ENCODE measurements at regions not wholly inside any gene's neighbourhood (a gene's known extent, or its start where the extent isn't known, plus 50 kb on each side); places are given as distances from the start of the nearest gene placed in this dataset.

- Histone ChIP-seq H3K27ac (no peak overlapping the region), H3K27me3 (replicated peaks) (no peaks in the 10 kb centered on the region), H3K36me3 (replicated peaks) (no peaks in the 10 kb centered on the region), H3K4me3 (ENCODE audit: low read depth, low read length) (no peak overlapping the region)
- no peak for DNase-seq
- no peak for TF ChIP-seq CTCF (IDR thresholded peaks at IDR 0.05; ENCODE audit: low read depth, low read length, missing control alignments)
- in situ Hi-C loops (cut with HindIII; ENCODE audit: low pct_ligation_motif_present, low sequenced_read_pairs), result no loop called here
These were observed 642.1 kb upstream of the NRSN1 start for GRCh38 chr6:23483896-23484295.

- DNase-seq, result no peak
- Histone ChIP-seq H3K4me3 (ENCODE audit: low read depth, low read length) (no peak overlapping the region), H3K27me3 (replicated peaks) (no peaks in the 10 kb centered on the region), H3K27ac (no peak overlapping the region), H3K36me3 (replicated peaks) (no peaks in the 10 kb centered on the region)
- no peak for TF ChIP-seq CTCF (IDR thresholded peaks at IDR 0.05; ENCODE audit: low read depth, low read length, missing control alignments)
- in situ Hi-C loops (cut with HindIII; ENCODE audit: low pct_ligation_motif_present, low sequenced_read_pairs), result no loop called here
These were observed 631.6 kb upstream of the NRSN1 start for GRCh38 chr6:23494367-23494766.

- Histone ChIP-seq H3K4me3 (ENCODE audit: low read depth, low read length) (no peak overlapping the region), H3K27me3 (replicated peaks) (no peaks in the 10 kb centered on the region), H3K27ac (no peak overlapping the region), H3K36me3 (replicated peaks) (no peaks in the 10 kb centered on the region)
- no peak for TF ChIP-seq CTCF (IDR thresholded peaks at IDR 0.05; ENCODE audit: low read depth, low read length, missing control alignments)
- in situ Hi-C loops (cut with HindIII; ENCODE audit: low pct_ligation_motif_present, low sequenced_read_pairs), result no loop called here
- DNase-seq, result peak; percentile 54
These were observed 628.0 kb upstream of the NRSN1 start for GRCh38 chr6:23498013-23498412.

- no peak overlapping the region for H3K4me3 ChIP-seq (ENCODE audit: low read depth, low read length)
- TF ChIP-seq CTCF (IDR thresholded peaks at IDR 0.05; ENCODE audit: low read depth, low read length, missing control alignments), result no peak
- no peak overlapping the region for H3K27ac ChIP-seq
- H3K27me3 ChIP-seq (replicated peaks), result no peaks in the 10 kb centered on the region
- DNase-seq, result no peak
- in situ Hi-C loops (cut with HindIII; ENCODE audit: low pct_ligation_motif_present, low sequenced_read_pairs), result no loop called here
- H3K36me3 ChIP-seq (replicated peaks), result no peaks in the 10 kb centered on the region
These were observed 626.5 kb upstream of the NRSN1 start for GRCh38 chr6:23499549-23499948.

GRCh38 chr6:23503173-23503572 is 622.8 kb upstream of the NRSN1 start:
- TF ChIP-seq CTCF (IDR thresholded peaks at IDR 0.05; ENCODE audit: low read depth, low read length, missing control alignments), result no peak

GRCh38 chr6:23505026-23505425 is 621.0 kb upstream of the NRSN1 start:
- DNase-seq, result peak; percentile 29
- TF ChIP-seq CTCF (IDR thresholded peaks at IDR 0.05; ENCODE audit: low read depth, low read length, missing control alignments), result no peak
- in situ Hi-C loops (cut with HindIII; ENCODE audit: low pct_ligation_motif_present, low sequenced_read_pairs), result no loop called here
- Histone ChIP-seq H3K27me3 (replicated peaks) (no peaks in the 10 kb centered on the region), H3K4me3 (ENCODE audit: low read depth, low read length) (no peak overlapping the region), H3K27ac (no peak overlapping the region), H3K36me3 (replicated peaks) (no peaks in the 10 kb centered on the region)

More at GRCh38 chr6:23503173-23503572, 622.8 kb upstream of the NRSN1 start:
- H3K36me3 ChIP-seq (replicated peaks), result no peaks in the 10 kb centered on the region
- no peak for DNase-seq
- in situ Hi-C loops (cut with HindIII; ENCODE audit: low pct_ligation_motif_present, low sequenced_read_pairs), result no loop called here
- H3K27ac ChIP-seq, result no peak overlapping the region
- H3K27me3 ChIP-seq (replicated peaks), result no peaks in the 10 kb centered on the region
- no peak overlapping the region for H3K4me3 ChIP-seq (ENCODE audit: low read depth, low read length)
